ENCODE measurements at regions not wholly inside any gene's neighbourhood (a gene's known extent, or its start where the extent isn't known, plus 50 kb on each side); places are given as distances from the start of the nearest gene placed in this dataset.

DNA sequence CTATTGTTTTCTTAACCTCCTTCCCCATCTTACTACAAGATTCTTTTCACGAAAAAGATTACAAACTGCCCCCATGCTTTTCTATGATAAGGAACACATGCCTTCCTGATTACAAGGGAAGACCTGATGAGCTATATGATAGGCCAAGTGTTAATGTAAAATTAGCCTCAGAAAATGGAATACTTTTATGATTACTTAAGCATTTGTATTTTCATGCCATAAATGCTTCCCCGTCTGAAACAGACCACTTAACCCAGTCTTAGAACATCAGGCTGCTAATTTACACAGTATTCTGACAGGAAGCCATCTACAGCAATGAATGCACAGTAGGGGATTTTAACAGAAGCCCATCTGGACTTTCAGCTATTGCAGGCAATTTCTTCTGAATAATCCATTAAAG lies 274.9 kb downstream of the HAO1 start:
- TF ChIP-seq, protein P1, sequence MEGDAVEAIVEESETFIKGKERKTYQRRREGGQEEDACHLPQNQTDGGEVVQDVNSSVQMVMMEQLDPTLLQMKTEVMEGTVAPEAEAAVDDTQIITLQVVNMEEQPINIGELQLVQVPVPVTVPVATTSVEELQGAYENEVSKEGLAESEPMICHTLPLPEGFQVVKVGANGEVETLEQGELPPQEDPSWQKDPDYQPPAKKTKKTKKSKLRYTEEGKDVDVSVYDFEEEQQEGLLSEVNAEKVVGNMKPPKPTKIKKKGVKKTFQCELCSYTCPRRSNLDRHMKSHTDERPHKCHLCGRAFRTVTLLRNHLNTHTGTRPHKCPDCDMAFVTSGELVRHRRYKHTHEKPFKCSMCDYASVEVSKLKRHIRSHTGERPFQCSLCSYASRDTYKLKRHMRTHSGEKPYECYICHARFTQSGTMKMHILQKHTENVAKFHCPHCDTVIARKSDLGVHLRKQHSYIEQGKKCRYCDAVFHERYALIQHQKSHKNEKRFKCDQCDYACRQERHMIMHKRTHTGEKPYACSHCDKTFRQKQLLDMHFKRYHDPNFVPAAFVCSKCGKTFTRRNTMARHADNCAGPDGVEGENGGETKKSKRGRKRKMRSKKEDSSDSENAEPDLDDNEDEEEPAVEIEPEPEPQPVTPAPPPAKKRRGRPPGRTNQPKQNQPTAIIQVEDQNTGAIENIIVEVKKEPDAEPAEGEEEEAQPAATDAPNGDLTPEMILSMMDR (IDR thresholded peaks at IDR 0.05) = no peak

DNA sequence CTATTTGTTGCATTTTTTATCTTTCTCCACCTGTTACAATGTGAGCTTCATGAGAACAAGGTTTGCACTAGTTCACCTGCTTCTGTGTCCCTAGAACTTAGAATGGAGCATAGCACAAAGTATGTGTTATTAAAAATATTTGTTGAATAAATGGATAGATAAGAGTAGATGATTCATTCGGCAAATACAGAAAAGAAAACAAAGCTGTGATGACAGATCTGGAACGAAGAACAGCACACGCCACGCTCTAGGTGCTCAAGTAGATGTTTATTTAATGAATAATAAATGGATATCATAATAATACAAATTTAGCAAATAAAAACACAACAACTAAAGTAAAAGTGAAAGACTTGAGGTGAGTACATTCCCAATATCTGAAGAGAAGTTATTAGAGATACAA lies 273.1 kb downstream of the HAO1 start:
- TF ChIP-seq, protein P1 (IDR thresholded peaks at IDR 0.05) = no peak

DNA sequence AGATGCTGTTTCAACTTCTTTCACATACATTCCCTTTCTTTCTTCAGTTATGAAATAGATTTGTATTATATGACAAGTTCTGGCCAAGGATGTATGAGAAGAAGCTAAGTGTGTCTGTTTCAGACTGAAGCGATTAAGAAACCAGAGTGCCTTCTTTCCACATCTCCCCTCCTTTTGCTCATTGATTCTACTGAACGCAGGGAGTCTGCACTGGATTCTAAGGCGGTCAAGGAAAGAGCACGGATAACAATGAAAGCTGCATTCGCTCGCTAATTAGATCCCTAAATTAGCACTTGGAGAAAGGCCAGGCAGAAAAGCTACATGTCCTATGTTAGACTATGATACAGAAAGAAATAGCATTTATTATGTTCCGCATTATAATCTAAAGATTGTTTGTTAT lies 267.7 kb downstream of the HAO1 start:
- TF ChIP-seq, protein P1 (IDR thresholded peaks at IDR 0.05) = no peak

DNA sequence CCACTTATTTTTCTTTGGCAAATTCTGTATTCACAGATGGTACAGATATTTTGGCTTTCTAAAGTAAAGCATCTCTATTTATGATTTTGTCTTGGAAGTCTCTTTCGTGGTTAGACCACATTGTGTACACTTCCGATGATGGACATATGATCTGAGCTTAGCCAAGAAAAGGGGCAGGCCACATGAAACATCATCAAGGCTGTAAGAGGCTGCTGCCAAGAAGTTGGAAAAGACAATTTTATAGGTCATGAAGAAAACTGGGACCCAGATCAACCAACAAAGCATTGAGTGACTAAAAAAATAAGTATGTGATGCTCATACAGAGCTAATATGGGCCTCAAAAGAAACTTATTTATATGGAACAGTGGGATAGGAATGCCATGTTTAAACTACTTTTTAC lies 266.4 kb downstream of the HAO1 start:
- TF ChIP-seq, protein P1 (IDR thresholded peaks at IDR 0.05) = no peak

DNA sequence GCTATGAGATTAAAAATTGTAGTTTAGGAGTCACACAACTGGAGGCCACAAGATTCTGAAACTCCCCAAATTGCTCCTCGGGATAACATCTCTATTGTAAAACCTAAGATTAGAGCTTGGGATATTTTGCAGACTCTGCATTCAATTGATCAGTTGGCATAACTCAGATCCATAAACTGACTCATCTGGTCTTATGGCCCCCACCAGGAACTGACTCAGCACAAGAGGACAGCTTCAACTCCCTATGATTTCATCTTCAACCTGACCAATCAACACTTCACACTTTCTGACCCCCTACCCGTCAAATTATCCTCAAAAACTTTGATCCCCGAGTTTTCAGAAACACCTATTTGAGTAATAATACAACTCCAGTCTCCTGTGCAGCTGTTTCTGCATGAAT lies 257.3 kb downstream of the HAO1 start:
- TF ChIP-seq, protein P1 (IDR thresholded peaks at IDR 0.05) = no peak

DNA sequence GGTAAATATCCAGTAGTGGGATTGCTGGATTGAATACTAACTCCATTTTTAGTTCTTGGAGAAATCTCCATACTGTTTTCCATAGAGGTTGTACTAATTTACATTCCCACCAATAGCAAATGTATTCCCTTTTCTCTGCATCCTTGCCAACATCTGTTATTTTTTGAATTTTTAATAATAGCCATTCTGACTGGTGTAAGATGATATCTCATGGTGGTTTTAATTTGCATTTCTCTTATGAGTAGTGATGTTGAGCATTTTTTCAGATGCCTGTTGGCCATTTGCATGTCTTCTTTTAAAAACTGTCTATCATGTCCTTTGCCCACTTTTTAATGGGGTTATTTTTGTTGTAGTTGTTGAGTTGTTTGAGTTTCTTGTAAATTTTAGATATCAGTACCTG lies 253.2 kb downstream of the HAO1 start:
- TF ChIP-seq, protein P1 (IDR thresholded peaks at IDR 0.05) = no peak

DNA sequence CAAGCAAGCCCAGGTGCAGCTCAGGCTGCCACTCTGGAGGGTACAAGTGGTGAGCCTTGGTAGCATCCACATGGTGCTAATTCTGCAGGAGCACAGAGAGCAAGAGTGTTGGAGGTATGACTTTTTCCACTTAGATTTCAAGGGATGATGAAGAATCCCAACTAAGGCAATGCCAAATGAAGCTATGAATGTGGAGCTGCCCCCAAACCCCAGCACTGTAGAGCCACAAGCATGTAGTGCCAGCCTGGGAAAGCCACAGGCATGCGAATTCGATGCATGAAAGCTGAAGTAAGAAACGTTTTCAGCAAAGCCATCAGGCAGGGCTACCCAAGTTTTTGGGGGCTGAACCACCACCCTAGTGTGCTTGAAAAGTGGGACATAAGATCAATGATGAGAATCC lies 251.1 kb downstream of the HAO1 start:
- TF ChIP-seq, protein P1 (IDR thresholded peaks at IDR 0.05) = no peak

DNA sequence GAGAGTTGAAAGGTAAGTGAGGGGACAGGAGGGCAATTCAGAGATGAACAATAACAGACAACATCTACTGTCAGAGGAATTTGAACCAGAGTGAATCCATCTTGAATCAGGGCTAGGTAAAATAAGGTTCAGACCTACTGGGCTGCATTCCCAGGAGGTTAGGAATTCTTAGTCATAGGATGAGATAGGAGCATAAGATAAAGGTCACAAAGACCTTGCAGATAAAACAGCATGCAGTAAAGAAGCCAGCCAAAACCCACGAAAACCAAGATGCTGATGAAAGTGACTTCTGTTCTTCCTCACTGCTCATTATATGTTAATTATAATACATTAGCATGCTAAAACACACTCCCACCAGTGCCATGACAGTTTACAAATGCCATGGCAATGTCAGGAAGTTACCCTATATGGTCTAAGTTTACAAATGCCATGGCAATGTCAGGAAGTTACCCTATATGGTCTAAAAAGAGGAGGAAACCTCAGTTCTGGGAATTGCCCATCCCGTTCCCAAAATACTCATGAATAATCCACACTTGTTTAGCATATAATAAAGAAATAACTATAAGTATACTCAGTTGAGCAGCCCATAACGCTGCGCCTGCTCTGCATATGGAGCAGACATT lies 248.5 kb downstream of the HAO1 start:
- TF ChIP-seq, protein P1 (IDR thresholded peaks at IDR 0.05) = no peak
